ENCODE measurements at regions not wholly inside any gene's neighbourhood (a gene's known extent, or its start where the extent isn't known, plus 50 kb on each side); places are given as distances from the start of the nearest gene placed in this dataset.

DNA sequence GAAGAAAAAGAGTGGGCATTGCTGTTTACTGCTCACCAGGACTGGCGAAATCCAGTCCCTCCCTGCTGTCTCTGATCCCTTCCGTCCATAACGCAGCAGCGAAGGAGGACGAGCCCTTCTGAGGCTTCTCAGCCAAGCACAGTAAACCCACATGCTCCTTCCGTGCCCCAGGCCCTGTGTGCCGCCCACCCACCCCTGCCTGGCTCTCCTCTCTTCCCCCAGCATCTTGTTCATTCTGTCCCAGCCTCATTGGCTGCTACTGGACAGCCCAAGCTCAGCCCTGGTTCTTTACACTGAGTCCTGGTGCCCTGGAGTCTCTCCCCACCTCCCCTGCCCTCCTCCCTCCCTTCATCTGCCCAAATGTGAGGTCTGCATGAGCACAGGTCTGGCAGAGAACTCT lies 559.7 kb downstream of the BRD1 start:
- Histone ChIP-seq H3K4me3 (ENCODE audit: low read length) (no peak overlapping the region), H3K79me2 (ENCODE audit: control insufficient read depth, low read length) (no peaks in the 10 kb centered on the region), H3K4me1 (ENCODE audit: control insufficient read depth, low read length) (no peaks in the 10 kb centered on the region), H3K36me3 (ENCODE audit: control insufficient read depth, low read length) (no peaks in the 10 kb centered on the region), H3K27me3 (ENCODE audit: control insufficient read depth, low read length) (no peaks in the 10 kb centered on the region), H3K9me2 (replicated peaks; ENCODE audit: control insufficient read depth, low read length) (no peaks in the 10 kb centered on the region), H3K9me3 (ENCODE audit: control insufficient read depth, insufficient read depth, low read length) (no peaks in the 10 kb centered on the region), H3K27ac (ENCODE audit: low read depth, low read length) (no peak overlapping the region), H3F3A (ENCODE audit: control insufficient read depth, insufficient read depth) (no peaks in the 10 kb centered on the region), H4K20me1 (ENCODE audit: control insufficient read depth, insufficient read depth, low read depth, low read length) (no peaks in the 10 kb centered on the region), H3K4me2 (ENCODE audit: low read length) (no peak overlapping the region)
- TF ChIP-seq EZH2phosphoT487 (IDR thresholded peaks at IDR 0.05; ENCODE audit: borderline replicate concordance, low read length), result no peak
- TF ChIP-seq, protein P1, sequence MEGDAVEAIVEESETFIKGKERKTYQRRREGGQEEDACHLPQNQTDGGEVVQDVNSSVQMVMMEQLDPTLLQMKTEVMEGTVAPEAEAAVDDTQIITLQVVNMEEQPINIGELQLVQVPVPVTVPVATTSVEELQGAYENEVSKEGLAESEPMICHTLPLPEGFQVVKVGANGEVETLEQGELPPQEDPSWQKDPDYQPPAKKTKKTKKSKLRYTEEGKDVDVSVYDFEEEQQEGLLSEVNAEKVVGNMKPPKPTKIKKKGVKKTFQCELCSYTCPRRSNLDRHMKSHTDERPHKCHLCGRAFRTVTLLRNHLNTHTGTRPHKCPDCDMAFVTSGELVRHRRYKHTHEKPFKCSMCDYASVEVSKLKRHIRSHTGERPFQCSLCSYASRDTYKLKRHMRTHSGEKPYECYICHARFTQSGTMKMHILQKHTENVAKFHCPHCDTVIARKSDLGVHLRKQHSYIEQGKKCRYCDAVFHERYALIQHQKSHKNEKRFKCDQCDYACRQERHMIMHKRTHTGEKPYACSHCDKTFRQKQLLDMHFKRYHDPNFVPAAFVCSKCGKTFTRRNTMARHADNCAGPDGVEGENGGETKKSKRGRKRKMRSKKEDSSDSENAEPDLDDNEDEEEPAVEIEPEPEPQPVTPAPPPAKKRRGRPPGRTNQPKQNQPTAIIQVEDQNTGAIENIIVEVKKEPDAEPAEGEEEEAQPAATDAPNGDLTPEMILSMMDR (IDR thresholded peaks at IDR 0.05; ENCODE audit: low read depth, low read length, poor library complexity, severe bottlenecking), result no peak

DNA sequence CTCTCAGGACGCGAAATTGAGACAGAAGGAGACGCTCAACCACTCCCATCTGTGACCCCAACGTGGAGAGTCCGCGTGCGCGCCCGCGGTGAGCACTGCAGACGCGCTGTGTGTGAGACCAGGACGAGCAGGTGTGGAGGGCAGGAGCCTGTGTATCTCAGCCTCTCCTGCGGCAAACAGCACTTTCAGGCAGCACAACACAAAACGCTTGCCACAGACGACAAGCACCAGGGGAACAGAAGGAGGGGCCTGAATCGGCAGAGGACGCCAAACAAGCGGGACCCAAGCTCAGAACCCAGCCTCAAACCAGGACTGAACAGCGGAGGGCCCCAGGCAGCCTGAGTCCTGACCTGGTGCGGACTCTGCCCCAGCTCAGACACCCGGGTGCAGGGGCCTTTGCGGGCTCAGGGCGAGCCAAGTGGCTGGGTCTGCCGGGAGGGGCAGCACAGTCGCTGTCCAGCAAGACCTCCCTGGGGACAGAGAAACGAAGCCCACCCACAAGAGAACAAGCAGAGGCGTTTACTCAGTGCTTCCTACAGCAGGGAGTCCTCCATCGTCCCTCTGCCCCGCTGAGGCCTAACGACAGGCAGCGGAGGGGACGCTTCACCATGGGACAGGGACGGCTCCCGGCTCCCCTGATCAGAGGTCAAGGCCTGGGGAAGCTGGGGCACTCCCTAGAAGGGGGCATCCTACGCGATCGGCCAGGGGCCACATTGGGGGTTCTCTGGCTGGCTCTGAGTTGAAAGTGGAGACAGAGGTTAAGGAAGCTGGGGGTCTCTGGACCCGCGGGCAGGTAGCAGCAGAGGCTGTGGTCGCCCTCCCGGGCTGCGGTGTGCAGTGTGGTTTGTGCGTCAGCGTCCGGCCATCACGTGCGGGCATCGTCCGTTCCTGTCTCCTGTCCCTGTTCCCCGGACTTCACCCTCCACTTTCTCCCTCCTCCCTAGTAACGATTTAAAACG lies 560.8 kb downstream of the BRD1 start:
- Histone ChIP-seq H3K36me3 (ENCODE audit: control insufficient read depth, low read length) (no peaks in the 10 kb centered on the region), H3K79me2 (ENCODE audit: control insufficient read depth, low read length) (no peaks in the 10 kb centered on the region), H3K9me3 (ENCODE audit: control insufficient read depth, insufficient read depth, low read length) (no peaks in the 10 kb centered on the region), H3K9me2 (replicated peaks; ENCODE audit: control insufficient read depth, low read length) (no peaks in the 10 kb centered on the region), H4K20me1 (ENCODE audit: control insufficient read depth, insufficient read depth, low read depth, low read length) (no peaks in the 10 kb centered on the region), H3F3A (ENCODE audit: control insufficient read depth, insufficient read depth) (no peaks in the 10 kb centered on the region), H3K4me3 (ENCODE audit: low read length) (no peak overlapping the region), H3K27me3 (ENCODE audit: control insufficient read depth, low read length) (no peaks in the 10 kb centered on the region), H3K4me1 (ENCODE audit: control insufficient read depth, low read length) (no peaks in the 10 kb centered on the region), H3K4me2 (ENCODE audit: low read length) (no peak overlapping the region), H3K27ac (ENCODE audit: low read depth, low read length) (no peak overlapping the region)
- TF ChIP-seq, protein P1 (IDR thresholded peaks at IDR 0.05; ENCODE audit: low read depth, low read length, poor library complexity, severe bottlenecking), result no peak
- no peak for TF ChIP-seq EZH2phosphoT487 (IDR thresholded peaks at IDR 0.05; ENCODE audit: borderline replicate concordance, low read length)

DNA sequence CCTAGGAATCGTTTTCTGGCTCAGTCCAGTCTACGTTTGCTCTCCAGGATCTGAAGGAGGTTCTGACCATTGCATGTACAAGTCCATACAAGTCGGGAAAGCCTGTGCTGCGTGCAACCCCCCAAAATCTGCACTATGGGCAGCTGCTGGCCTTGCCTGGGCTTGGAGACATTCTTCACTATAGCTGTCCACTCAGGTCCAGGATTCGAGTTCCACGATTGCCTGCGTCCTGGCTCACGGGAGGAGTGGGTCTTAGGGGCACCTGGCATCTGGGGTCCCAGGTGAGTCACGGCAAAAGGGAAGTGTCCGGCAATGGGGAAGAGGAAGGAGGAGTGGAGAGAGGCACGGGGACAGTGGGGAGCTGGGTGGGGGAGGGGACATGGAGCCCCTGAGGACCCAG lies 563.0 kb downstream of the BRD1 start:
- no peak overlapping the region for H3K27ac ChIP-seq (ENCODE audit: low read depth, low read length)
- H3K4me3 ChIP-seq (ENCODE audit: low read length), result no peak overlapping the region
- H3K4me2 ChIP-seq (ENCODE audit: low read length), result no peak overlapping the region
- no peaks in the 10 kb centered on the region for H3F3A ChIP-seq (ENCODE audit: control insufficient read depth, insufficient read depth)
- no peak for TF ChIP-seq EZH2phosphoT487 (IDR thresholded peaks at IDR 0.05; ENCODE audit: borderline replicate concordance, low read length)
- TF ChIP-seq, protein P1 (IDR thresholded peaks at IDR 0.05; ENCODE audit: low read depth, low read length, poor library complexity, severe bottlenecking), result no peak
- H3K9me3 ChIP-seq (ENCODE audit: control insufficient read depth, insufficient read depth, low read length), result no peaks in the 10 kb centered on the region
- H3K4me1 ChIP-seq (ENCODE audit: control insufficient read depth, low read length), result no peaks in the 10 kb centered on the region
- no peaks in the 10 kb centered on the region for H3K36me3 ChIP-seq (ENCODE audit: control insufficient read depth, low read length)
- no peaks in the 10 kb centered on the region for H4K20me1 ChIP-seq (ENCODE audit: control insufficient read depth, insufficient read depth, low read depth, low read length)
- no peaks in the 10 kb centered on the region for H3K27me3 ChIP-seq (ENCODE audit: control insufficient read depth, low read length)
- H3K9me2 ChIP-seq (replicated peaks; ENCODE audit: control insufficient read depth, low read length), result no peaks in the 10 kb centered on the region
- H3K79me2 ChIP-seq (ENCODE audit: control insufficient read depth, low read length), result no peaks in the 10 kb centered on the region
